GM18858 (cell line): ENCODE measurements at regions not wholly inside any gene's neighbourhood (a gene's known extent, or its start where the extent isn't known, plus 50 kb on each side); places are given as distances from the start of the nearest gene placed in this dataset.
"Not testable (repeated sequence)": the region's sequence is repeated elsewhere in the genome, so short reads cannot be mapped to it uniquely, and the experiment has no call there.

Source experiments
- ATAC-seq: cut with Tn5 transposase; IDR thresholded peaks from one replicate; pipeline ENCODE4 v1.9.1; 2021; ENCODE audit not compliant: unreplicated experiment

DNA sequence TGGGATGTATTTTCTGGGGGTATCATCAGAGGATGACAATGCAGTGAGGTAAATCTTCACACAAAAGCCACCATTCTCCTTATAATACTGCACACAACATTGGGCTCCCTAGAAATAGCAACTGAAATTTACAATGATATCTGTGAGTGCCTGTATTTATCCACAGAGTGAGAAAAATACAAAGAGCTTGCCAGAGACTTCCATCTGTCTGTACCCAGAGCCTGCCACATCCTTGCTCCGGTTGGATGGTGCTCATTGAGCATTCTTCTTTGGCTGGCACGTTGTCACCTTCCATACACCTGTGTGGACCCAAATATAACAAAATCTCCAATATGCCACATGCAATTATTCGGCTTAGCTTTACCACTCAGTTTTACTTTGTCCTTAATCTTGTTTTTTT lies 189.5 kb upstream of the UFM1 start:
- no peak for ATAC-seq

DNA sequence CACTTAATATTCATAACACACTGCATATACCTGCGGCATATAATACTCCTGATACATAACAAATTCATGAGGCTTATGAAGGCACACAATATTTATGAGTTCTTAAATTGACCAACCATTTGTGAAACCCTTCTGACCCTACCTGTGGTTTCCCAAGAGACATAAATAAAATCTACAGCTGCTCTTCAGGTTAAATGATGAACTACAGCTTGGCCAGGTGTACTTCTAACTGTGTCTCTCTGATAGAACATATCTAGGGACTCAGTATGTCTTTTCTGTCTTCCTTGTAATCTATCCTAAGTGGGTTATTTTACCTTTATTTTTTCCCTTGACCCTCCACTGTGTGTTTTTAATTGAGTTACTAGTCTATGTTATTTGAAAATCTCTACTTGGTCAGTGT lies 189.9 kb upstream of the UFM1 start:
- no peak for ATAC-seq

GRCh38 chr13:38147050-38147449 lies 202.6 kb upstream of the UFM1 start:
- no peak for ATAC-seq

DNA sequence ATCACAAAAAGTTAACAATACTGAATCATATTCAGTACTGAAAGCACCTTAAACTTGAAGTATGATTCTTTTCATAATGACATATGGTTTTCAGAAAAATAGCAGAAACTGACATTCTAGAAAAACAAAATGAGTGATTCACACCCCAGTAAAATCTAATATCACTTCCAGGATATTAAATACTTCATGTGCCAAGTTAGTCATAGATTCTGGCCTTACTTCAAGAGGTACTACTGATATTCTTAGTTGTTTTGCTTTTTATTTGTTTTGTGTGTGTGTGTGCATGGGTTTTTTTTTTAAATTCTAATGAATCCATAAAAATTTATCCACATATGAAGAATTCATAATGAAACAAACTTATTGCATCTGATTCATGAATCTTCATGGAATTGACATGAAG lies 207.9 kb upstream of the UFM1 start:
- ATAC-seq, result no peak

GRCh38 chr13:38135592-38135991 lies 214.1 kb upstream of the UFM1 start:
- ATAC-seq, result no peak

- no peak for ATAC-seq
Measured at GRCh38 chr13:38121267-38121666, 228.4 kb upstream of the UFM1 start.

GRCh38 chr13:38103851-38104250 lies 234.3 kb upstream of the TRPC4 start:
- no peak for ATAC-seq

DNA sequence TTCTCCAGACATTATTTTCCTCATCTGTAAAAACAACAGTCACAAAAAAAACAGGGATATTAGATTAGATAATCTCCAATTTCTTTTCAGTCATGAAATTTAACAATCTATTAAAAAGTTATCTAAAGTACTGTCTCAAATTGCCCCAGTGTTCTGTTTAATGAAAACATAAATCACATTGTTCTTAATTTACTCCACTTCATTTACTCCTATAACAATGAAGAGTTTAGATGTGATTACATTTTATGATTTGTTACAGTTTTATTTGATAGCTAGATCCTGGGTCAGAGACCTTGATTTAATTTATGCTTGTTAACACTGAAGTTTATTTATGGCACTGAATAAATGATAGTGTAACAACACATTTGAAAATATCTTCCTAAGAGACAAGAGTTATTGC lies 230.2 kb upstream of the TRPC4 start:
- ATAC-seq, result no peak

DNA sequence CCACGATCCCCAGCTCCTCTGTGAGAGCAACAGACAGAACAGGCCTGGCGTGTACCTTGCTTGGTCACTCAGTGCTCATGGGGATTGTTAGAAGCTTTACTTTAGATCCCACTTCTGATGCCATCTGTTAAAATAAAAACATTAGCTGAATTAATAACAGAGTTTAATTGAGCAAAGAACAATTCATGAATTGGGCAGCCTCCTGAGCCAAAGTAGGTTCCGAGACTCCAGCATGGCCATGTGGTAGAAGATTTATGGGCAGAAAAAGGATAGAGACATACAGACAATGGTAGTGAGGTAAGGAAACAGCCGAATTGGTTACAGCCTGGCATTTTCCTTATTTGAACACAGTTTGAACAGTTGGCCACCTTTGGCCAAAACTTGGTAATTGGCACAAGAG lies 223.9 kb upstream of the TRPC4 start:
- ATAC-seq, result no peak

GRCh38 chr13:38090913-38091312 lies 221.3 kb upstream of the TRPC4 start:
- ATAC-seq, result no peak

GRCh38 chr13:38086721-38087120 lies 217.1 kb upstream of the TRPC4 start:
- no peak for ATAC-seq

GRCh38 chr13:38086013-38086412 lies 216.4 kb upstream of the TRPC4 start:
- ATAC-seq, result no peak

DNA sequence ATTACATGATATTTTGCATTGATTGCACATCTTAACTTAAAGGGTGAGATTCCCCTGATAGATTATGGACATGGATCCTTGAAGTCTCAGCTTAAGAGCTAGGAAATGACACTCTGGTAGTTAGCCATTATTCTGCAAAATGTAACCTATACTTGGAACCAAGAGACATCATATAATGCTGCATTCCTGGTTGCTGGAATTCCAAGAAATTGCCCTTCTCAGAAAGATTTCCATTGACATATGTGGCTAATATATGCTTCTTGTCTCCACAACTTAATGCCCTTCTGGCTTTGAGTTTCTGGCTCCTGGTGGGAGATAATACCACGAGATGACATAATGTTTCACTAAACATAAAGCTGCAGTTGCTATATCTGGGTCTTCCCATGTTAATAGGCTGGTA lies 204.4 kb upstream of the TRPC4 start:
- ATAC-seq, result no peak

DNA sequence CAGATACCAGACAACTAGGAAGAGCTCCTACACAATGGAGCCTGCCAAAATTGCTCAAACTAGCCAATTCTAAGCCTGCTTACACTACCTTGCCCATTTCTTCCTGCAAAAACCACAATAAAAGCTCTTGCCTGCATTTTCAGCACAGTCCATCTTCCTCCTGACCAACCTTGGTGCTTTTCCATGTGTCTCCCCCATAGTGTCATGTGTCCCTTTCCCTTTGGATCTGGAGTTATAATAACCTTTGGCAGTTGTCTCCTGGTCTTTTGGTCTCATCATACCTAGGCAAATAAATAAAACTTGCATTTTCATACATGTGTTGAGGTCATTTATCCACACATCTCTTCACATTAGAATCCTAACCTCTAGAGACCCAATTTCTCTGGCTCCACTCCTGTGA lies 203.1 kb upstream of the TRPC4 start:
- ATAC-seq, result no peak

- ATAC-seq, result not testable (repeated sequence)
Measured at GRCh38 chr13:38071340-38071739, 201.8 kb upstream of the TRPC4 start.

- no peak for ATAC-seq
Measured at GRCh38 chr13:38053896-38054295, 184.3 kb upstream of the TRPC4 start.

DNA sequence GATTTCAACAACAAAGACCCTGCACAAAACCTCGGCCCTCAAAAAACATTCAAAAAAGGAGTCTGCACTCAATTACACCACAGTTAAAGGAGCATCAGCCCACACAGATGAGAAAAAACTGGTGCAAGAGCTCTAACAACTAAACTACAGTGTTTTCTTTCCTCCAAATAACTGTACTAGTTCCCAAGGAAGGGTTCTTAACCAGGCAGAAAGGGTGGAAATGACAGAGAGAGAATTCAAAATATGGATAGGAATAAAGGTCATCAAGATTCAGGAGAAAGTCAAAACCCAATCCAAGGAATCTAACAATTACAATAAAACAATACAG lies 176.4 kb upstream of the TRPC4 start:
- no peak for ATAC-seq

- ATAC-seq, result no peak
Measured at GRCh38 chr13:38045278-38046048, 175.9 kb upstream of the TRPC4 start.

- no peak for ATAC-seq
Measured at GRCh38 chr13:38044067-38044466, 174.5 kb upstream of the TRPC4 start.

- ATAC-seq, result no peak
Measured at GRCh38 chr13:38042771-38043170, 173.2 kb upstream of the TRPC4 start.

DNA sequence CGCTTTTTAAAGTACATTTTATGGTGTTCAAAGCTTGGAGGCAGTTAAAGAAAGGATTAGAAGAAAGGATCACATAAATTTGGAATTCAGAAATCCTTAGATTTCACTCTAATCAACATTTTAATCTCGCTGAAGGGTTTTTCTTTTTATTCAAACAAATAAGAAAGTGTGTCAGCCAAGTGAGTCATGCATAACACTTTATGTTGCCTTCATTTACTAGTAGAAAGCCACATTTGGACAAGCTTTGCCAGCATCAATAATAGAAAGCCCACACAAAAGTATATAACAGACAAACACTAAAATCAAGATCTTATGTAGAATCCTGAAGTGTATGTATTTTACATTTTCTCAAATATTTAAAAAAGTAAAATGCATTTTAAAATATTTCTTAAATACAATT lies 154.9 kb upstream of the TRPC4 start:
- no peak for ATAC-seq

DNA sequence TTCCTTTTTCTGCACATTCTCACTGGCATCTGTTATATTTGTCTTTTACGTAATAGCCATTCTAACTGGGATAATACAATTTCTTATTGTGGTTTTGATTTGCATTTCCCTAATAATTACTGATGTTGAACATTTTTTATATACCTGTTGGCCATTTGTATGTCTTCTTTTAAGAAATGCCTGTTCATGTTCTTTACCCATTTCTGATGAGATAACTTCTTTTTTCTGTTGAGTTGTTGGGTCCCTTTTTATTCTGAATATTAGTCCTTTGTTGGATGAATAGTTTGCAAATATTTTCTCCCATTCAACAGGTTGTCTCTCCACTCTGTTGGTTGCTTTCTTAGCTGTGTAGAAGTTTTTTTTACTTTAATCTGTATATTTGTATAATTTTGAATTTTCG lies 147.7 kb upstream of the TRPC4 start:
- no peak for ATAC-seq

GRCh38 chr13:38013676-38014075 lies 144.1 kb upstream of the TRPC4 start:
- no peak for ATAC-seq
